ENCODE measurements at regions not wholly inside any gene's neighbourhood (a gene's known extent, or its start where the extent isn't known, plus 50 kb on each side); places are given as distances from the start of the nearest gene placed in this dataset.

DNA sequence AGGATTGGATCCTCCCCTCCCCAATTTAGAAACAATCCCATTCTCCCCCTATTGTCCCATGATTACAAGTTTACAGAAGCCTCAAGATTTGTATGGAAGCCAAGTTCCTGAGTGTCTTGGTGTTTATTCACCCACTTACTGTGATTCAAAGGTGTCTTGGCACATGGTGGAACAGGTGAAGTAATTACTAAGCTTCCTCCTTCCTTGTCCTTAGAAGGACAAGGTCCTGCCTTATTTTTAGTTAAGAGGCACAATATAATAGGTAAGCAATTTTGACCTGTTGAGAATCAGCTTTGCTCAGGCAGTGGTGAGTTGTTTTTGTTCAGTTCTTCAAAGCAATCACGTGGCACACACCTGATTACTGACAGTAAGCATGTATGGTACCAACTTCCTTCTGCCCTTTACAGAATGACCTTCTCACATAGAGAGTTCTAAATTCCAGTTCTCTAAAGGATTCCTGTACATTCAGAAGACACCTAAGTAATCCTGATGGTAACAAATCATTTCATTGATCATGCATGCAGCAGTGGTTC, 60.7 kb upstream of the SLC13A1 start:
- no peak for ATAC-seq (replicated peaks)
- H3K9me3 Mint-ChIP-seq, result peaks cover 7% of the 10 kb centered on the region
- H3K36me3 Mint-ChIP-seq (ENCODE audit: low read depth), result no peaks in the 10 kb centered on the region
- H3K27ac Mint-ChIP-seq, result no peak overlapping the region
- H3K4me3 Mint-ChIP-seq, result no peak overlapping the region
- H3K27me3 Mint-ChIP-seq, result no peaks in the 10 kb centered on the region
- no peaks in the 10 kb centered on the region for H3K4me1 Mint-ChIP-seq

GRCh38 chr7:123259759-123260158, 60.0 kb upstream of the SLC13A1 start:
- H3K36me3 Mint-ChIP-seq (ENCODE audit: low read depth), result no peaks in the 10 kb centered on the region
- no peak for ATAC-seq (replicated peaks)
- H3K27ac Mint-ChIP-seq, result no peak overlapping the region
- H3K27me3 Mint-ChIP-seq, result no peaks in the 10 kb centered on the region
- H3K4me1 Mint-ChIP-seq, result no peaks in the 10 kb centered on the region
- H3K9me3 Mint-ChIP-seq, result peaks cover 5% of the 10 kb centered on the region
- H3K4me3 Mint-ChIP-seq, result no peak overlapping the region

All from activated T-helper 17 cell treated with anti-CD3 and anti-CD28 coated beads, Interleukin-2, amount 50 U/mL, for 72 hours (primary cell).